ENCODE measurements at regions not wholly inside any gene's neighbourhood (a gene's known extent, or its start where the extent isn't known, plus 50 kb on each side); places are given as distances from the start of the nearest gene placed in this dataset.

- Histone ChIP-seq H3K27me3 (ENCODE audit: control insufficient read depth in 5 of 5, insufficient read depth in 4 of 5, low read length in 5 of 5) (no peaks in the 10 kb centered on the region), H3K9me3 (ENCODE audit: control insufficient read depth in 5 of 5, low read length in 5 of 5) (peaks cover 0 to 11% (median 2%) of the 10 kb centered on the region in 5 donors), H3K36me3 (ENCODE audit: control insufficient read depth in 5 of 5, insufficient read depth in 5 of 5, low read length in 5 of 5) (no peaks in the 10 kb centered on the region), H3K4me3 (ENCODE audit: low read depth in 1 of 5, low read length in 5 of 5) (no peak overlapping the region), H3K27ac (ENCODE audit: low read depth, low read length) (no peak overlapping the region), H3K9ac (ENCODE audit: low read length in 5 of 5) (no peak overlapping the region), H3K4me1 (ENCODE audit: control insufficient read depth in 5 of 5, insufficient read depth in 5 of 5, low read length in 5 of 5) (peaks cover 0 to 5% (median 0%) of the 10 kb centered on the region in 5 donors)
These were observed 274.1 kb downstream of the ZEB1 start for GRCh38 chr10:31593124-31593523.

- Histone ChIP-seq H3K4me1 (ENCODE audit: control insufficient read depth in 5 of 5, insufficient read depth in 5 of 5, low read length in 5 of 5) (peaks cover 0 to 9% (median 0%) of the 10 kb centered on the region in 5 donors), H3K27me3 (ENCODE audit: control insufficient read depth in 5 of 5, insufficient read depth in 4 of 5, low read length in 5 of 5) (no peaks in the 10 kb centered on the region), H3K9ac (ENCODE audit: low read length in 5 of 5) (no peak overlapping the region), H3K4me3 (ENCODE audit: low read depth in 1 of 5, low read length in 5 of 5) (no peak overlapping the region), H3K36me3 (ENCODE audit: control insufficient read depth in 5 of 5, insufficient read depth in 5 of 5, low read length in 5 of 5) (no peaks in the 10 kb centered on the region), H3K9me3 (ENCODE audit: control insufficient read depth in 5 of 5, low read length in 5 of 5) (peaks cover 0 to 17% (median 4%) of the 10 kb centered on the region in 5 donors), H3K27ac (ENCODE audit: low read depth, low read length) (no peak overlapping the region)
These were observed 272.6 kb downstream of the ZEB1 start for GRCh38 chr10:31591569-31591968.

- Histone ChIP-seq H3K9ac (ENCODE audit: low read length in 5 of 5) (no peak overlapping the region), H3K27ac (ENCODE audit: low read depth, low read length) (no peak overlapping the region), H3K9me3 (ENCODE audit: control insufficient read depth in 5 of 5, low read length in 5 of 5) (peaks cover 0 to 17% (median 4%) of the 10 kb centered on the region in 5 donors), H3K36me3 (ENCODE audit: control insufficient read depth in 5 of 5, insufficient read depth in 5 of 5, low read length in 5 of 5) (no peaks in the 10 kb centered on the region), H3K4me3 (ENCODE audit: low read depth in 1 of 5, low read length in 5 of 5) (no peak overlapping the region), H3K4me1 (ENCODE audit: control insufficient read depth in 5 of 5, insufficient read depth in 5 of 5, low read length in 5 of 5) (peaks cover 0 to 9% (median 0%) of the 10 kb centered on the region in 5 donors), H3K27me3 (ENCODE audit: control insufficient read depth in 5 of 5, insufficient read depth in 4 of 5, low read length in 5 of 5) (no peaks in the 10 kb centered on the region)
These were observed 271.2 kb downstream of the ZEB1 start for GRCh38 chr10:31590023-31590800.

GRCh38 chr10:31587691-31588090, 268.7 kb downstream of the ZEB1 start:
- no peak overlapping the region for H3K9ac ChIP-seq (ENCODE audit: low read length in 5 of 5)
- peak overlapping the region in 2 of 5 donors; percentile 15 to 17 for H3K4me3 ChIP-seq (ENCODE audit: low read depth in 1 of 5, low read length in 5 of 5)
- peaks cover 4 to 26% (median 18%) of the 10 kb centered on the region in 5 donors for H3K4me1 ChIP-seq (ENCODE audit: control insufficient read depth in 5 of 5, insufficient read depth in 5 of 5, low read length in 5 of 5)
- no peaks in the 10 kb centered on the region for H3K36me3 ChIP-seq (ENCODE audit: control insufficient read depth in 5 of 5, insufficient read depth in 5 of 5, low read length in 5 of 5)
- H3K27ac ChIP-seq (ENCODE audit: low read depth, low read length): no peak overlapping the region
- H3K27me3 ChIP-seq (ENCODE audit: control insufficient read depth in 5 of 5, insufficient read depth in 4 of 5, low read length in 5 of 5): no peaks in the 10 kb centered on the region
- peaks cover 0 to 17% (median 4%) of the 10 kb centered on the region in 5 donors for H3K9me3 ChIP-seq (ENCODE audit: control insufficient read depth in 5 of 5, low read length in 5 of 5)

GRCh38 chr10:31586723-31587638, 268.0 kb downstream of the ZEB1 start:
- Histone ChIP-seq H3K36me3 (ENCODE audit: control insufficient read depth in 5 of 5, insufficient read depth in 5 of 5, low read length in 5 of 5) (no peaks in the 10 kb centered on the region), H3K27me3 (ENCODE audit: control insufficient read depth in 5 of 5, insufficient read depth in 4 of 5, low read length in 5 of 5) (no peaks in the 10 kb centered on the region), H3K27ac (ENCODE audit: low read depth, low read length) (no peak overlapping the region), H3K9ac (ENCODE audit: low read length in 5 of 5) (no peak overlapping the region), H3K9me3 (ENCODE audit: control insufficient read depth in 5 of 5, low read length in 5 of 5) (peaks cover 0 to 12% (median 4%) of the 10 kb centered on the region in 5 donors), H3K4me3 (ENCODE audit: low read depth in 1 of 5, low read length in 5 of 5) (peak overlapping the region in 2 of 5 donors; percentile 11 to 15), H3K4me1 (ENCODE audit: control insufficient read depth in 5 of 5, insufficient read depth in 5 of 5, low read length in 5 of 5) (peaks cover 4 to 33% (median 25%) of the 10 kb centered on the region in 5 donors)

GRCh38 chr10:31584876-31585275, 265.9 kb downstream of the ZEB1 start:
- peaks cover 4 to 46% (median 32%) of the 10 kb centered on the region in 5 donors for H3K4me1 ChIP-seq (ENCODE audit: control insufficient read depth in 5 of 5, insufficient read depth in 5 of 5, low read length in 5 of 5)
- no peak overlapping the region for H3K27ac ChIP-seq (ENCODE audit: low read depth, low read length)
- no peak overlapping the region for H3K9ac ChIP-seq (ENCODE audit: low read length in 5 of 5)
- no peaks in the 10 kb centered on the region for H3K36me3 ChIP-seq (ENCODE audit: control insufficient read depth in 5 of 5, insufficient read depth in 5 of 5, low read length in 5 of 5)
- no peak overlapping the region for H3K4me3 ChIP-seq (ENCODE audit: low read depth in 1 of 5, low read length in 5 of 5)
- H3K27me3 ChIP-seq (ENCODE audit: control insufficient read depth in 5 of 5, insufficient read depth in 4 of 5, low read length in 5 of 5): no peaks in the 10 kb centered on the region
- peaks cover 0 to 6% (median 4%) of the 10 kb centered on the region in 5 donors for H3K9me3 ChIP-seq (ENCODE audit: control insufficient read depth in 5 of 5, low read length in 5 of 5)

- Histone ChIP-seq H3K4me1 (ENCODE audit: control insufficient read depth in 5 of 5, insufficient read depth in 5 of 5, low read length in 5 of 5) (peaks cover 4 to 46% (median 32%) of the 10 kb centered on the region in 5 donors), H3K27ac (ENCODE audit: low read depth, low read length) (no peak overlapping the region), H3K27me3 (ENCODE audit: control insufficient read depth in 5 of 5, insufficient read depth in 4 of 5, low read length in 5 of 5) (no peaks in the 10 kb centered on the region), H3K36me3 (ENCODE audit: control insufficient read depth in 5 of 5, insufficient read depth in 5 of 5, low read length in 5 of 5) (no peaks in the 10 kb centered on the region), H3K9ac (ENCODE audit: low read length in 5 of 5) (no peak overlapping the region), H3K9me3 (ENCODE audit: control insufficient read depth in 5 of 5, low read length in 5 of 5) (peaks cover 0 to 6% (median 4%) of the 10 kb centered on the region in 5 donors), H3K4me3 (ENCODE audit: low read depth in 1 of 5, low read length in 5 of 5) (no peak overlapping the region)
These were observed 265.1 kb downstream of the ZEB1 start for GRCh38 chr10:31584098-31584631.

- H3K4me1 ChIP-seq (ENCODE audit: control insufficient read depth in 5 of 5, insufficient read depth in 5 of 5, low read length in 5 of 5): peaks cover 4 to 46% (median 32%) of the 10 kb centered on the region in 5 donors
- no peak overlapping the region for H3K9ac ChIP-seq (ENCODE audit: low read length in 5 of 5)
- peak overlapping the region in 1 of 5 donors; percentile 22 for H3K4me3 ChIP-seq (ENCODE audit: low read depth in 1 of 5, low read length in 5 of 5)
- no peaks in the 10 kb centered on the region for H3K27me3 ChIP-seq (ENCODE audit: control insufficient read depth in 5 of 5, insufficient read depth in 4 of 5, low read length in 5 of 5)
- H3K36me3 ChIP-seq (ENCODE audit: control insufficient read depth in 5 of 5, insufficient read depth in 5 of 5, low read length in 5 of 5): no peaks in the 10 kb centered on the region
- H3K27ac ChIP-seq (ENCODE audit: low read depth, low read length): no peak overlapping the region
- peaks cover 0 to 6% (median 4%) of the 10 kb centered on the region in 5 donors for H3K9me3 ChIP-seq (ENCODE audit: control insufficient read depth in 5 of 5, low read length in 5 of 5)
These were observed 264.3 kb downstream of the ZEB1 start for GRCh38 chr10:31583293-31583692.

GRCh38 chr10:31582365-31583052, 263.5 kb downstream of the ZEB1 start:
- Histone ChIP-seq H3K27me3 (ENCODE audit: control insufficient read depth in 5 of 5, insufficient read depth in 4 of 5, low read length in 5 of 5) (no peaks in the 10 kb centered on the region), H3K27ac (ENCODE audit: low read depth, low read length) (peak overlapping the region; percentile 21), H3K4me3 (ENCODE audit: low read depth in 1 of 5, low read length in 5 of 5) (no peak overlapping the region), H3K9me3 (ENCODE audit: control insufficient read depth in 5 of 5, low read length in 5 of 5) (peaks cover 0 to 2% (median under 1%) of the 10 kb centered on the region in 5 donors), H3K4me1 (ENCODE audit: control insufficient read depth in 5 of 5, insufficient read depth in 5 of 5, low read length in 5 of 5) (peaks cover 4 to 40% (median 32%) of the 10 kb centered on the region in 5 donors), H3K36me3 (ENCODE audit: control insufficient read depth in 5 of 5, insufficient read depth in 5 of 5, low read length in 5 of 5) (no peaks in the 10 kb centered on the region), H3K9ac (ENCODE audit: low read length in 5 of 5) (no peak overlapping the region)
